WTC11 (cell line): ENCODE measurements at regions not wholly inside any gene's neighbourhood (a gene's known extent, or its start where the extent isn't known, plus 50 kb on each side); places are given as distances from the start of the nearest gene placed in this dataset.

Experiments
- ATAC-seq: fragments of 200-7000 bp; cut with Tn5 transposase; 2 replicates; pipeline ENCODE4 v1.10.0; 2021; ENCODE audit warnings: mild to moderate bottlenecking, moderate library complexity
- CTCF ChIA-PET: fragments of 300-600 bp; sonication (Branson Sonifier 250); formaldehyde crosslinking; loops from one replicate; lab custom pipeline; 2021; ENCODE audit warnings: antibody characterized with exemption; lab: Charles Lee
- POLR2A ChIA-PET: fragments of 350-600 bp; sonication (Branson Sonifier 250); formaldehyde crosslinking; loops from one replicate; lab custom pipeline; 2021; ENCODE audit warnings: antibody characterized with exemption; lab: Charles Lee
- DNase-seq: peaks from one replicate; pipeline ENCODE4 v3.0.0; 2021; ENCODE audit warnings: low spot score
- H3K27ac Mint-ChIP-seq: 2 replicates; pipeline ENCODE4 v1.8.0; 2021; ENCODE audit warnings: mixed read lengths
- H3K27me3 Mint-ChIP-seq: 2 replicates; pipeline ENCODE4 v1.8.0; 2021; ENCODE audit warnings: low read depth, mild to moderate bottlenecking, moderate library complexity, mixed read lengths
- H3K36me3 Mint-ChIP-seq: 2 replicates; pipeline ENCODE4 v1.8.0; 2021; ENCODE audit warnings: mixed read lengths
- H3K4me1 Mint-ChIP-seq: 2 replicates; pipeline ENCODE4 v1.8.0; 2022; ENCODE audit warnings: mixed read lengths
- H3K4me3 Mint-ChIP-seq: 2 replicates; pipeline ENCODE4 v1.8.0; 2021; ENCODE audit warnings: mild to moderate bottlenecking, moderate library complexity, mixed read lengths
- H3K9me3 Mint-ChIP-seq: 2 replicates; pipeline ENCODE4 v1.8.0; 2021; ENCODE audit warnings: mixed read lengths
- CREM ChIP-seq: sonication (generic); formaldehyde crosslinking; IDR thresholded peaks from 2 replicates; pipeline ENCODE4 v1.8.1; 2022; ENCODE audit warnings: mild to moderate bottlenecking, missing genetic modification reagents, moderate library complexity
- EMX1 ChIP-seq: fragments of 250-450 bp; sonication (Bioruptor Pico); IDR thresholded peaks from 2 replicates; pipeline ENCODE4 v1.8.0; 2021; ENCODE audit warnings: mild to moderate bottlenecking
- ESRRA ChIP-seq: sonication (generic); formaldehyde crosslinking; IDR thresholded peaks from 2 replicates; pipeline ENCODE4 v1.8.1; 2022; ENCODE audit warnings: mild to moderate bottlenecking, missing genetic modification reagents, borderline replicate concordance
- GTF2I ChIP-seq: fragments of 250-450 bp; sonication (Bioruptor Pico); conservative IDR thresholded peaks from 2 replicates; pipeline ENCODE4 v1.4.0; 2021; ENCODE audit warnings: mild to moderate bottlenecking
- NFE2L1 ChIP-seq: sonication (generic); formaldehyde crosslinking; IDR thresholded peaks from 2 replicates; pipeline ENCODE4 v1.8.1; 2023; ENCODE audit warnings: missing genetic modification reagents
- NR3C1 ChIP-seq: sonication (generic); formaldehyde crosslinking; conservative IDR thresholded peaks from 2 replicates; pipeline ENCODE4 v1.8.1; 2023; ENCODE audit warnings: low read depth, mild to moderate bottlenecking, missing genetic modification reagents
- RORB ChIP-seq: fragments of 250-450 bp; sonication (Bioruptor Pico); IDR thresholded peaks from 2 replicates; pipeline ENCODE4 v1.9.0; 2021; ENCODE audit warnings: mild to moderate bottlenecking
- ZNF219 ChIP-seq: sonication (generic); formaldehyde crosslinking; IDR thresholded peaks from 2 replicates; pipeline ENCODE4 v1.8.0; 2023; ENCODE audit warnings: missing genetic modification reagents, mild to moderate bottlenecking, borderline replicate concordance
- TF ChIP-seq, protein P1 (sequence below): sonication (generic); formaldehyde crosslinking; IDR thresholded peaks from 2 replicates; pipeline ENCODE4 v1.8.1; 2022; ENCODE audit warnings: mild to moderate bottlenecking, moderate library complexity, missing genetic modification reagents
- TF ChIP-seq, protein P2 (sequence below): sonication (generic); formaldehyde crosslinking; IDR thresholded peaks from 2 replicates; pipeline ENCODE4 v1.8.1; 2022; ENCODE audit warnings: missing genetic modification reagents, borderline replicate concordance
- TF ChIP-seq, protein P3 (sequence below): sonication (generic); formaldehyde crosslinking; IDR thresholded peaks from 2 replicates; pipeline ENCODE4 v1.8.1; 2023; ENCODE audit warnings: mild to moderate bottlenecking, missing genetic modification reagents
- TF ChIP-seq, protein P4 (sequence below): sonication (generic); formaldehyde crosslinking; IDR thresholded peaks from 2 replicates; pipeline ENCODE4 v1.8.1; 2022; ENCODE audit warnings: mild to moderate bottlenecking, missing genetic modification reagents, moderate library complexity, borderline replicate concordance
- TF ChIP-seq, protein P5 (sequence below): fragments of 250-450 bp; sonication (Bioruptor Pico); conservative IDR thresholded peaks from 2 replicates; pipeline ENCODE4 v1.9.0; 2021; ENCODE audit warnings: mild to moderate bottlenecking
- TF ChIP-seq, protein P6 (sequence below): sonication (generic); formaldehyde crosslinking; IDR thresholded peaks from 2 replicates; pipeline ENCODE4 v1.8.1; 2023; ENCODE audit warnings: mild to moderate bottlenecking, moderate library complexity, missing genetic modification reagents
- TF ChIP-seq, protein P7 (sequence below): fragments of 200-600 bp; IDR thresholded peaks from 2 replicates; pipeline ENCODE4 v1.8.0; 2022; ENCODE audit warnings: antibody characterized with exemption

DNA sequence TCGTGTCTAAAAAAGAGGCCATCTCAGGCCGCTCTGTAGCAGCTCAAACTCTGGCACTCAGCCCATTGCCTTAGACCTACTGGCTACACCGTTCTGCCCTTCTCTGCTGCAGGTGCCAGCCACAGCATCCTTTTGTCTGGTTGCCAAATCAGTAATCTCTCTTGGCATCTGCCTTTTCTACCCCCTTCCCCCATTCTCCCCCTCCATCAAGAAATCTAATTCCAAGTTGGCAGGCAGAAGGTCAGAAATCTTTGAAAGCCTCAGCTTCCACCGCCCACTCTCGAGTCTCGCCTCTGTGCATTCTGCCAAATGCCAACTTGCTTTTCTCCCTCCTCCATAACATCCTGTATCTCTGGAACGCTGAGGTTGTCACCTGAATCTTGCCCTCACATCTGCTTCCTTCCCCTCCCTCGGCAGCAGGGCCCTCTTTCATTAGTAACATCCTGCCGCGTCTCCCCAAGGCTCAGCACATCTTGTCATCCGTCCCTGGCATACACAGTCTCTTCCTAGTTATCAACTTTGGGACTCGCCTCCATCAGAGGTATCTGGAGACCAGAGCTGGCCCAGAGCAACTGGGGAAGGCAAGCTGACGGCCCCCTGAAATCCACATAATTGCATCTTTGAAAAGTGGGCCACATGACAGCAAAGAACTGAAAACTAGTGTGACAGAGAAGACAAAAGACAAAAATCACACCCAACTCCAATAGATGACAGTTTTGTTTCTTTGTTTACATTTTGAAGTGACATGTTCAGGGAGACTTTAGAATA is 312.0 kb upstream of the CCDC54 start:
- peaks cover 7% of the 10 kb centered on the region for H3K9me3 Mint-ChIP-seq
- ChIA-PET CTCF (interaction anchor here (0.6 to 1.8 kb wide), 21 partner anchors 9 to 756 kb away, joined by 3 to 20 read pairs (median 3); no protein-coding TSS in a partner anchor), POLR2A (no interaction called here)
- H3K4me3 Mint-ChIP-seq = no peak overlapping the region
- H3K36me3 Mint-ChIP-seq = peaks cover 12% of the 10 kb centered on the region
- H3K4me1 Mint-ChIP-seq = peaks cover 36% of the 10 kb centered on the region
- TF ChIP-seq, protein P1, sequence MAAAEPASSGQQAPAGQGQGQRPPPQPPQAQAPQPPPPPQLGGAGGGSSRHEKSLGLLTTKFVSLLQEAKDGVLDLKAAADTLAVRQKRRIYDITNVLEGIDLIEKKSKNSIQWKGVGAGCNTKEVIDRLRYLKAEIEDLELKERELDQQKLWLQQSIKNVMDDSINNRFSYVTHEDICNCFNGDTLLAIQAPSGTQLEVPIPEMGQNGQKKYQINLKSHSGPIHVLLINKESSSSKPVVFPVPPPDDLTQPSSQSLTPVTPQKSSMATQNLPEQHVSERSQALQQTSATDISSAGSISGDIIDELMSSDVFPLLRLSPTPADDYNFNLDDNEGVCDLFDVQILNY = no peak
- TF ChIP-seq RORB (CRISPR knock-in tag) (no peak), GTF2I (CRISPR knock-in tag) (no peak)
- TF ChIP-seq, protein P2, sequence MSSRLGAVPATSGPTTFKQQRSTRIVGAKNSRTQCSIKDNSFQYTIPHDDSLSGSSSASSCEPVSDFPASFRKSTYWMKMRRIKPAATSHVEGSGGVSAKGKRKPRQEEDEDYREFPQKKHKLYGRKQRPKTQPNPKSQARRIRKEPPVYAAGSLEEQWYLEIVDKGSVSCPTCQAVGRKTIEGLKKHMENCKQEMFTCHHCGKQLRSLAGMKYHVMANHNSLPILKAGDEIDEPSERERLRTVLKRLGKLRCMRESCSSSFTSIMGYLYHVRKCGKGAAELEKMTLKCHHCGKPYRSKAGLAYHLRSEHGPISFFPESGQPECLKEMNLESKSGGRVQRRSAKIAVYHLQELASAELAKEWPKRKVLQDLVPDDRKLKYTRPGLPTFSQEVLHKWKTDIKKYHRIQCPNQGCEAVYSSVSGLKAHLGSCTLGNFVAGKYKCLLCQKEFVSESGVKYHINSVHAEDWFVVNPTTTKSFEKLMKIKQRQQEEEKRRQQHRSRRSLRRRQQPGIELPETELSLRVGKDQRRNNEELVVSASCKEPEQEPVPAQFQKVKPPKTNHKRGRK (CRISPR knock-in tag) = no peak
- no peaks in the 10 kb centered on the region for H3K27me3 Mint-ChIP-seq
- no peak for DNase-seq
- ATAC-seq = no peak
- no peak overlapping the region for H3K27ac Mint-ChIP-seq

DNA sequence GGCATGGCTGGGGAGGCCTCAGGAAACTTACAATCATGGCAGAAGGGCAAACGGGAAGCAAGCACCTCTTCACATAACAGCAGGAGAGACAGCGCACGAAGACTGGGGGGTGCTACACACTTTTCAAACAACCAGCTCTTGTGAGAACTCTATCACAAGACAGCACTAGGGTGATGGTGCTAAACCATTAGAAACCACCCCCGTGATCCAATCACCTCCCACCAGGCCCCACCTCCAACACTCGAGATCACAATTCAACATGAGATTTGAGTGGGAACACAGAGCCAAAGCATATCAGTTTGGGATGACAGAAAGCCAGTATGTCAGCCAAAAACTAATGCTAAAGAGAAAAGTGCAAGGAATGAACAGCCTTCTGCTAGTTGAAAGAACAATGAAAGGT is 309.8 kb upstream of the CCDC54 start:
- DNase-seq (no peak), ATAC-seq (no peak)
- Mint-ChIP-seq H3K36me3 (peaks cover 10% of the 10 kb centered on the region), H3K4me1 (peaks cover 31% of the 10 kb centered on the region), H3K27ac (no peak overlapping the region), H3K9me3 (peaks cover 7% of the 10 kb centered on the region), H3K4me3 (no peak overlapping the region)
- ChIA-PET CTCF (no interaction called here), POLR2A (no interaction called here)
- TF ChIP-seq EMX1 (CRISPR knock-in tag) = no peak
- no peak for TF ChIP-seq ZNF219 (CRISPR knock-in tag)
- TF ChIP-seq, all 79 proteins: peak for 0
- no peaks in the 10 kb centered on the region for H3K27me3 Mint-ChIP-seq

DNA sequence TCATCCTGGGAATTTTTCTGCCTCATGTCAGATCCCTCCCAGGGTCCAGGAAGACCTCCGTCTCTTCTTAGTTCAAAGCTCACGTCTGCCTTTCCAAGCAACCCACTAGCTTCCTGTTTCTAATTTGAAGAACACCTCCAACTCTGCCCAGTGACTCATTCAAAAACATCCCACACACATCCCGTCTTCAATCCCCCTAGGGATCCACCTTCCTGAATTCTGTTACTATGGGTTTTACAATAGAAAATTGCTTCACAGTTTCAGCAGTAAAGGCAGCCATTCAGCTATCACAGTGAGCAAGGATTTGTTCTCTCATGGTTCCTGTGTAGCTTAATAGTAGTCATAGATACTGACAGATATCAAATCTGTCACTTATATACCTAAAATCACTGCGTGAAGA is 308.3 kb upstream of the CCDC54 start:
- DNase-seq (no peak), ATAC-seq (no peak)
- Mint-ChIP-seq H3K4me3 (no peak overlapping the region), H3K36me3 (peaks cover 10% of the 10 kb centered on the region), H3K27me3 (no peaks in the 10 kb centered on the region), H3K9me3 (peaks cover 7% of the 10 kb centered on the region), H3K4me1 (peaks cover 18% of the 10 kb centered on the region), H3K27ac (no peak overlapping the region)
- TF ChIP-seq ESRRA (CRISPR knock-in tag) (no peak), NFE2L1 (CRISPR knock-in tag) (no peak)
- TF ChIP-seq, protein P3, sequence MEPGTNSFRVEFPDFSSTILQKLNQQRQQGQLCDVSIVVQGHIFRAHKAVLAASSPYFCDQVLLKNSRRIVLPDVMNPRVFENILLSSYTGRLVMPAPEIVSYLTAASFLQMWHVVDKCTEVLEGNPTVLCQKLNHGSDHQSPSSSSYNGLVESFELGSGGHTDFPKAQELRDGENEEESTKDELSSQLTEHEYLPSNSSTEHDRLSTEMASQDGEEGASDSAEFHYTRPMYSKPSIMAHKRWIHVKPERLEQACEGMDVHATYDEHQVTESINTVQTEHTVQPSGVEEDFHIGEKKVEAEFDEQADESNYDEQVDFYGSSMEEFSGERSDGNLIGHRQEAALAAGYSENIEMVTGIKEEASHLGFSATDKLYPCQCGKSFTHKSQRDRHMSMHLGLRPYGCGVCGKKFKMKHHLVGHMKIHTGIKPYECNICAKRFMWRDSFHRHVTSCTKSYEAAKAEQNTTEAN = no peak
- TF ChIP-seq, protein P4, sequence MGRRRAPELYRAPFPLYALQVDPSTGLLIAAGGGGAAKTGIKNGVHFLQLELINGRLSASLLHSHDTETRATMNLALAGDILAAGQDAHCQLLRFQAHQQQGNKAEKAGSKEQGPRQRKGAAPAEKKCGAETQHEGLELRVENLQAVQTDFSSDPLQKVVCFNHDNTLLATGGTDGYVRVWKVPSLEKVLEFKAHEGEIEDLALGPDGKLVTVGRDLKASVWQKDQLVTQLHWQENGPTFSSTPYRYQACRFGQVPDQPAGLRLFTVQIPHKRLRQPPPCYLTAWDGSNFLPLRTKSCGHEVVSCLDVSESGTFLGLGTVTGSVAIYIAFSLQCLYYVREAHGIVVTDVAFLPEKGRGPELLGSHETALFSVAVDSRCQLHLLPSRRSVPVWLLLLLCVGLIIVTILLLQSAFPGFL (CRISPR knock-in tag) = no peak
- POLR2A ChIA-PET = no interaction called here
- CTCF ChIA-PET = no interaction called here

DNA sequence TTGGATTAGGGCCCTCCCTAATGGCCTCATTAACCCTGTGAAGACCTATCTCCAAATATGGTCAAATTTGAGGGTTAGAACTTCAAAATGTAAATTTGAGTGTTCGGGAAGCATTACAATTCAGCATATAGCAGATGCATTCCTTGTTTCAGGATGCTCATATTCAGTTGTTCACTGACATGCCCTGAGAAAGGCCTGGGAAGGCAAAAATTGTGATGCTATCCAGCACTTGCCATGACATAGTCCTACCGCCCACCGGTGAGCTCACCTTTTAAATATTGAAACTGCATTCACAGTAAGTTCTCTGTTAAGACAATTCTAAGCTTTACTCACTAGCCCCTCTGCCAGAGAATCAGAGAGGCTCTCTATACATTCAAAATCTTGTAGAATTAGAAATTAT is 300.3 kb upstream of the CCDC54 start:
- Mint-ChIP-seq H3K27me3 (no peaks in the 10 kb centered on the region), H3K4me3 (no peak overlapping the region), H3K36me3 (no peaks in the 10 kb centered on the region), H3K9me3 (0 out of 2 replicates have a peak, but pooled peaks cover 6% of the 10 kb centered on the region), H3K4me1 (peaks cover 4% of the 10 kb centered on the region; the same call in 1 of the 2 replicates), H3K27ac (no peak overlapping the region)
- no peak for DNase-seq
- CTCF ChIA-PET = no interaction called here
- no peak for ATAC-seq
- POLR2A ChIA-PET = no interaction called here
- TF ChIP-seq CREM (CRISPR knock-in tag) (no peak), NR3C1 (CRISPR knock-in tag) (no peak)
- TF ChIP-seq, protein P5, sequence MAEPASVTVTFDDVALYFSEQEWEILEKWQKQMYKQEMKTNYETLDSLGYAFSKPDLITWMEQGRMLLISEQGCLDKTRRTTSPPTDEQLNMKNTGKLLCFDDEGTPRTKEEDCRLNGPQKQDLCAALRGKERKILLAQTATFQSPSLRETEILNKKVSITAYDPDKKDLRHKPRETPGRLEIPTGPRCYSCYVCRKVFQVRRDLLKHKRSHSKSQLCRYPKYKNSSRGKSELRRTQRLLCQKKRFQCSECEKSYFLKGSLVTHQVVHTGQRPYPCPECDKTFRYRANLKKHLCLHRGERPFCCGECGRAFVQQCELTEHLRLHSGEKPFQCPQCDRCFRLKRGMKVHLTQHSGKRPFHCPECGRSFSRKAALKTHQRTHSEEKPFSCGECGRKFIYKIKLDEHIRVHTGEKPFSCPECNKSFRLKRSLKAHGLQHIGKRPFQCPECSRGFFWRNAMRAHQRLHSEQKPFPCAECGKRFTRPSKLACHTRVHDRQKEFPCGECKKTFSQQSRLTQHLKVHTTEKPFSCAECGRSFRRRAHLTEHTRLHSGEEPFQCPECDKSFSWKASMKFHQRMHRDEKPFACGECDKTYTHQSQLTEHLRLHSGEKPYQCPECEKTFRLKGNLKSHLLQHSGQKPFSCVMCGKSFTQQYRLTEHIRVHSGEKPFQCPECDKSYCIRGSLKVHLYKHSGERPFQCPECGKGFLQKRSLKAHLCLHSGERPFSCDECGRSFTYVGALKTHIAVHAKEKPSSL = no peak
- TF ChIP-seq, protein P6, sequence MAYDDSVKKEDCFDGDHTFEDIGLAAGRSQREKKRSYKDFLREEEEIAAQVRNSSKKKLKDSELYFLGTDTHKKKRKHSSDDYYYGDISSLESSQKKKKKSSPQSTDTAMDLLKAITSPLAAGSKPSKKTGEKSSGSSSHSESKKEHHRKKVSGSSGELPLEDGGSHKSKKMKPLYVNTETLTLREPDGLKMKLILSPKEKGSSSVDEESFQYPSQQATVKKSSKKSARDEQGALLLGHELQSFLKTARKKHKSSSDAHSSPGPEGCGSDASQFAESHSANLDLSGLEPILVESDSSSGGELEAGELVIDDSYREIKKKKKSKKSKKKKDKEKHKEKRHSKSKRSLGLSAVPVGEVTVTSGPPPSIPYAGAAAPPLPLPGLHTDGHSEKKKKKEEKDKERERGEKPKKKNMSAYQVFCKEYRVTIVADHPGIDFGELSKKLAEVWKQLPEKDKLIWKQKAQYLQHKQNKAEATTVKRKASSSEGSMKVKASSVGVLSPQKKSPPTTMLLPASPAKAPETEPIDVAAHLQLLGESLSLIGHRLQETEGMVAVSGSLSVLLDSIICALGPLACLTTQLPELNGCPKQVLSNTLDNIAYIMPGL = no peak
- TF ChIP-seq, protein P7, sequence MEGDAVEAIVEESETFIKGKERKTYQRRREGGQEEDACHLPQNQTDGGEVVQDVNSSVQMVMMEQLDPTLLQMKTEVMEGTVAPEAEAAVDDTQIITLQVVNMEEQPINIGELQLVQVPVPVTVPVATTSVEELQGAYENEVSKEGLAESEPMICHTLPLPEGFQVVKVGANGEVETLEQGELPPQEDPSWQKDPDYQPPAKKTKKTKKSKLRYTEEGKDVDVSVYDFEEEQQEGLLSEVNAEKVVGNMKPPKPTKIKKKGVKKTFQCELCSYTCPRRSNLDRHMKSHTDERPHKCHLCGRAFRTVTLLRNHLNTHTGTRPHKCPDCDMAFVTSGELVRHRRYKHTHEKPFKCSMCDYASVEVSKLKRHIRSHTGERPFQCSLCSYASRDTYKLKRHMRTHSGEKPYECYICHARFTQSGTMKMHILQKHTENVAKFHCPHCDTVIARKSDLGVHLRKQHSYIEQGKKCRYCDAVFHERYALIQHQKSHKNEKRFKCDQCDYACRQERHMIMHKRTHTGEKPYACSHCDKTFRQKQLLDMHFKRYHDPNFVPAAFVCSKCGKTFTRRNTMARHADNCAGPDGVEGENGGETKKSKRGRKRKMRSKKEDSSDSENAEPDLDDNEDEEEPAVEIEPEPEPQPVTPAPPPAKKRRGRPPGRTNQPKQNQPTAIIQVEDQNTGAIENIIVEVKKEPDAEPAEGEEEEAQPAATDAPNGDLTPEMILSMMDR = no peak
